ENCODE measurements at regions not wholly inside any gene's neighbourhood (a gene's known extent, or its start where the extent isn't known, plus 50 kb on each side); places are given as distances from the start of the nearest gene placed in this dataset.

DNA sequence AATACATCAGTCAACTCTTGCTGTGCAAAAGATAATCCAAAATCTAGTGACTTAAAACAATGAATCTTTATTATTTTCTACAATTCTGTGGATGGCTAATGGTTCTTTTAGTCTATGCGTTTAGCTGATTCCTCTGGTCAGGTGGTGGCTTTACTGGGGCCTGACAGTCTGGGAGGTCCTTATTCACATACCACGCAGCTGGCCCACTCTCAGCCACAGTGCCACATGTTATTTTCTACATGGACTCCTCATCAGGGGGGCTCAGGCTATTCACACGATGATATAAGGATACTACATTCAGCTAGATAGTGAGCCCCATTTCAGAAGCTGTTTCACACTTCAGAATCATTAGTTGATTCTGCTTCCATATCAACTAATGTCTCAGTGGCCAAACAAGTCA lies 287.5 kb upstream of the MGAT4C start:
- Histone ChIP-seq H3K36me3 (ENCODE audit: control insufficient read depth in 1 of 2, insufficient read depth in 2 of 2, low read length in 2 of 2) (no peaks in the 10 kb centered on the region), H3K4me3 (ENCODE audit: low read depth in 1 of 2, low read length in 2 of 2) (no peak overlapping the region), H3K9ac (ENCODE audit: low read depth in 1 of 2, low read length in 2 of 2) (no peak overlapping the region), H3K4me1 (ENCODE audit: control insufficient read depth in 1 of 2, insufficient read depth in 2 of 2, low read length in 2 of 2) (no peaks in the 10 kb centered on the region), H3K27me3 (ENCODE audit: control insufficient read depth in 1 of 2, insufficient read depth in 2 of 2, low read length in 2 of 2) (no peaks in the 10 kb centered on the region), H3K9me3 (ENCODE audit: control insufficient read depth in 1 of 2, low read length in 2 of 2) (no peaks in the 10 kb centered on the region), H3K27ac (ENCODE audit: low read depth, low read length) (no peak overlapping the region)

- Histone ChIP-seq H3K27me3 (ENCODE audit: control insufficient read depth in 1 of 2, insufficient read depth in 2 of 2, low read length in 2 of 2) (no peaks in the 10 kb centered on the region), H3K36me3 (ENCODE audit: control insufficient read depth in 1 of 2, insufficient read depth in 2 of 2, low read length in 2 of 2) (no peaks in the 10 kb centered on the region), H3K27ac (ENCODE audit: low read depth, low read length) (no peak overlapping the region), H3K4me1 (ENCODE audit: control insufficient read depth in 1 of 2, insufficient read depth in 2 of 2, low read length in 2 of 2) (no peaks in the 10 kb centered on the region), H3K4me3 (ENCODE audit: low read depth in 1 of 2, low read length in 2 of 2) (no peak overlapping the region), H3K9ac (ENCODE audit: low read depth in 1 of 2, low read length in 2 of 2) (no peak overlapping the region), H3K9me3 (ENCODE audit: control insufficient read depth in 1 of 2, low read length in 2 of 2) (no peaks in the 10 kb centered on the region)
These were observed 274.9 kb upstream of the MGAT4C start for GRCh38 chr12:86530996-86531655.

- Histone ChIP-seq H3K36me3 (ENCODE audit: control insufficient read depth in 1 of 2, insufficient read depth in 2 of 2, low read length in 2 of 2) (no peaks in the 10 kb centered on the region), H3K4me1 (ENCODE audit: control insufficient read depth in 1 of 2, insufficient read depth in 2 of 2, low read length in 2 of 2) (no peaks in the 10 kb centered on the region), H3K9ac (ENCODE audit: low read depth in 1 of 2, low read length in 2 of 2) (no peak overlapping the region), H3K27ac (ENCODE audit: low read depth, low read length) (no peak overlapping the region), H3K27me3 (ENCODE audit: control insufficient read depth in 1 of 2, insufficient read depth in 2 of 2, low read length in 2 of 2) (no peaks in the 10 kb centered on the region), H3K4me3 (ENCODE audit: low read depth in 1 of 2, low read length in 2 of 2) (no peak overlapping the region), H3K9me3 (ENCODE audit: control insufficient read depth in 1 of 2, low read length in 2 of 2) (peaks cover 3 to 8% of the 10 kb centered on the region in 2 donors)
These were observed 269.9 kb upstream of the MGAT4C start for GRCh38 chr12:86526060-86526595.

- Histone ChIP-seq H3K27ac (ENCODE audit: low read depth, low read length) (no peak overlapping the region), H3K4me3 (ENCODE audit: low read depth in 1 of 2, low read length in 2 of 2) (no peak overlapping the region), H3K9me3 (ENCODE audit: control insufficient read depth in 1 of 2, low read length in 2 of 2) (peaks cover 3 to 8% of the 10 kb centered on the region in 2 donors), H3K4me1 (ENCODE audit: control insufficient read depth in 1 of 2, insufficient read depth in 2 of 2, low read length in 2 of 2) (no peaks in the 10 kb centered on the region), H3K27me3 (ENCODE audit: control insufficient read depth in 1 of 2, insufficient read depth in 2 of 2, low read length in 2 of 2) (no peaks in the 10 kb centered on the region), H3K9ac (ENCODE audit: low read depth in 1 of 2, low read length in 2 of 2) (no peak overlapping the region), H3K36me3 (ENCODE audit: control insufficient read depth in 1 of 2, insufficient read depth in 2 of 2, low read length in 2 of 2) (no peaks in the 10 kb centered on the region)
These were observed 267.7 kb upstream of the MGAT4C start for GRCh38 chr12:86523844-86524243.

DNA sequence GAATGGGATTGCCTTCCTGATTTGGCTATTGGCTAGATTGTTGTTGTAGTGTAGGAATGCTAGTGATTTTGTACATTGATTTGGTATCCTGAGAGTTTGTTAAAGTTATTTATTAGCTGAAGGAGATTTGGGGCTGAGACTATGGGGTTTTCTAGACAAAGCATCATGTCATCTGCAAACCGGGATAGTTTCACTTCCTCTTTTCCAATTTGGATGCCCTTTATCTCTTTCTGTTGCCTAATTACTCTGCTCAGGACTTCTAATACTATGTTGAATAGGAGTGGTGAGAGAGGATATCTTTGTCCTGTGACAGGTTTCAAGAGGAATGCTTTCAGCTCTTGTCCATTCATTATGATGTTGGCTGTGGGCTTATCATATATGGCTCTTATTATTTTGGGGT lies 265.7 kb upstream of the MGAT4C start:
- Histone ChIP-seq H3K9ac (ENCODE audit: low read depth in 1 of 2, low read length in 2 of 2) (no peak overlapping the region), H3K9me3 (ENCODE audit: control insufficient read depth in 1 of 2, low read length in 2 of 2) (peaks cover 3 to 8% of the 10 kb centered on the region in 2 donors), H3K27me3 (ENCODE audit: control insufficient read depth in 1 of 2, insufficient read depth in 2 of 2, low read length in 2 of 2) (no peaks in the 10 kb centered on the region), H3K4me1 (ENCODE audit: control insufficient read depth in 1 of 2, insufficient read depth in 2 of 2, low read length in 2 of 2) (no peaks in the 10 kb centered on the region), H3K36me3 (ENCODE audit: control insufficient read depth in 1 of 2, insufficient read depth in 2 of 2, low read length in 2 of 2) (no peaks in the 10 kb centered on the region), H3K27ac (ENCODE audit: low read depth, low read length) (no peak overlapping the region), H3K4me3 (ENCODE audit: low read depth in 1 of 2, low read length in 2 of 2) (no peak overlapping the region)

- Histone ChIP-seq H3K9me3 (ENCODE audit: control insufficient read depth in 1 of 2, low read length in 2 of 2) (no peaks in the 10 kb centered on the region), H3K4me1 (ENCODE audit: control insufficient read depth in 1 of 2, insufficient read depth in 2 of 2, low read length in 2 of 2) (no peaks in the 10 kb centered on the region), H3K4me3 (ENCODE audit: low read depth in 1 of 2, low read length in 2 of 2) (no peak overlapping the region), H3K9ac (ENCODE audit: low read depth in 1 of 2, low read length in 2 of 2) (no peak overlapping the region), H3K27me3 (ENCODE audit: control insufficient read depth in 1 of 2, insufficient read depth in 2 of 2, low read length in 2 of 2) (no peaks in the 10 kb centered on the region), H3K27ac (ENCODE audit: low read depth, low read length) (no peak overlapping the region), H3K36me3 (ENCODE audit: control insufficient read depth in 1 of 2, insufficient read depth in 2 of 2, low read length in 2 of 2) (no peaks in the 10 kb centered on the region)
These were observed 257.0 kb upstream of the MGAT4C start for GRCh38 chr12:86513226-86513625.

DNA sequence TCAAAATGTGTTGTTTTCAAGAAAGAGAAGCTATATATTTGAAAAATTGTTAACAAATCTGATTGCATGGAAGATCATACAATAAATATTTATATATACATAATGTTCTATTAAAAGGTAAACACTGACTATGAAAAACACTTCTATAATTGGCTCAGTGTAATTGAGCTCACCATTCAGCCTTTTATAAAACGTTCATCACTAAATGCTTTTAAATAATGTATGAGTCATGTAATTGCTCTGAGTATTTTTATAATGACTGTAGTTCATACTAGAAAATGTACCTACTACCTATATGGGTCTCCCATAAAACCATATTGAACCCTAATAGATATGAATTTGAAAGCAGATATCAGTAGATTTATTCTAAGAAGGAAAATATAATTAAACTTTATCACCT lies 240.4 kb upstream of the MGAT4C start:
- no peaks in the 10 kb centered on the region for H3K4me1 ChIP-seq (ENCODE audit: control insufficient read depth in 1 of 2, insufficient read depth in 2 of 2, low read length in 2 of 2)
- H3K36me3 ChIP-seq (ENCODE audit: control insufficient read depth in 1 of 2, insufficient read depth in 2 of 2, low read length in 2 of 2), result no peaks in the 10 kb centered on the region
- H3K27ac ChIP-seq (ENCODE audit: low read depth, low read length), result no peak overlapping the region
- H3K9ac ChIP-seq (ENCODE audit: low read depth in 1 of 2, low read length in 2 of 2), result no peak overlapping the region
- no peak overlapping the region for H3K4me3 ChIP-seq (ENCODE audit: low read depth in 1 of 2, low read length in 2 of 2)
- no peaks in the 10 kb centered on the region for H3K9me3 ChIP-seq (ENCODE audit: control insufficient read depth in 1 of 2, low read length in 2 of 2)
- H3K27me3 ChIP-seq (ENCODE audit: control insufficient read depth in 1 of 2, insufficient read depth in 2 of 2, low read length in 2 of 2), result no peaks in the 10 kb centered on the region

DNA sequence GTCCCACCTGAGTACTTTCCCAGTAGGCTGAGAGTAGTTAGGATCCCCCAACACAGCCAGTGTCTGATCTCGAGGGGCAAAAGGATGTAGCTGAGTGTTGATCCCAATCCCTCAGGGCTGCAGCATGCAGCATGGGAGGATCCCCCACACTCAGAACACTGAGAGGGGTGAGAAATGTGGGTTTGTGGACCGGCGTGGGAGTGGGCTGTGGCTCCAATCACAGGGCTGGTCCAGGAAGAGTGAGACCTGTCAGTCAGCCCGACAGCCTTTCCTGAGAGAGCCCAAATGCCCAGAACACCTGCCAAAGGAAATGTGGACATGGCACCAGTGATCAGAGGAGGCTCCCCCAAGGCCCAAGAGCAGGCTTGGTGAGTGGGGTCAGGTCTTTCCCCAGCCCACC lies 228.3 kb upstream of the MGAT4C start:
- Histone ChIP-seq H3K9me3 (ENCODE audit: control insufficient read depth in 1 of 2, low read length in 2 of 2) (peaks cover 0 to 3% of the 10 kb centered on the region in 2 donors), H3K36me3 (ENCODE audit: control insufficient read depth in 1 of 2, insufficient read depth in 2 of 2, low read length in 2 of 2) (no peaks in the 10 kb centered on the region), H3K4me3 (ENCODE audit: low read depth in 1 of 2, low read length in 2 of 2) (no peak overlapping the region), H3K27ac (ENCODE audit: low read depth, low read length) (no peak overlapping the region), H3K27me3 (ENCODE audit: control insufficient read depth in 1 of 2, insufficient read depth in 2 of 2, low read length in 2 of 2) (no peaks in the 10 kb centered on the region), H3K9ac (ENCODE audit: low read depth in 1 of 2, low read length in 2 of 2) (no peak overlapping the region), H3K4me1 (ENCODE audit: control insufficient read depth in 1 of 2, insufficient read depth in 2 of 2, low read length in 2 of 2) (no peaks in the 10 kb centered on the region)

DNA sequence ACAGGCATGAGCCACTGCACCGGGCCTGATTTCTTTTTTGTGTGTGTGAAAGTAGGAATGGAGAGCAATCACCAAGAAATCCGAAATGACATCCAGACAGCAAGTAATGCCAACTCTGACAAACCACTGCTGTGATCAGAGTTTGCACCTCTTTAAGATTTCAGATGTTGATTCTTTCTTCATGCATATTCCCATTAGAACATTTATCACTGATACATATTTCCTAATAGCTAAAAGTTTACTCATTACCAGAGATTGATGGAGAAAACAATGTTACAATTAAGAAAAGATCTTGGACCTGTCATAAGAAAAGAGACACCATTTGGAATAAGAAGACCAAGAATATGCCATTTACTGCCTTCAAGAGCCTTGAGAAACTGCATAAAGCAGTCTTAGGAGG lies 217.0 kb upstream of the MGAT4C start:
- no peak overlapping the region for H3K4me3 ChIP-seq (ENCODE audit: low read depth in 1 of 2, low read length in 2 of 2)
- H3K27me3 ChIP-seq (ENCODE audit: control insufficient read depth in 1 of 2, insufficient read depth in 2 of 2, low read length in 2 of 2), result no peaks in the 10 kb centered on the region
- H3K27ac ChIP-seq (ENCODE audit: low read depth, low read length), result no peak overlapping the region
- no peaks in the 10 kb centered on the region for H3K9me3 ChIP-seq (ENCODE audit: control insufficient read depth in 1 of 2, low read length in 2 of 2)
- H3K9ac ChIP-seq (ENCODE audit: low read depth in 1 of 2, low read length in 2 of 2), result no peak overlapping the region
- H3K36me3 ChIP-seq (ENCODE audit: control insufficient read depth in 1 of 2, insufficient read depth in 2 of 2, low read length in 2 of 2), result no peaks in the 10 kb centered on the region
- no peaks in the 10 kb centered on the region for H3K4me1 ChIP-seq (ENCODE audit: control insufficient read depth in 1 of 2, insufficient read depth in 2 of 2, low read length in 2 of 2)

DNA sequence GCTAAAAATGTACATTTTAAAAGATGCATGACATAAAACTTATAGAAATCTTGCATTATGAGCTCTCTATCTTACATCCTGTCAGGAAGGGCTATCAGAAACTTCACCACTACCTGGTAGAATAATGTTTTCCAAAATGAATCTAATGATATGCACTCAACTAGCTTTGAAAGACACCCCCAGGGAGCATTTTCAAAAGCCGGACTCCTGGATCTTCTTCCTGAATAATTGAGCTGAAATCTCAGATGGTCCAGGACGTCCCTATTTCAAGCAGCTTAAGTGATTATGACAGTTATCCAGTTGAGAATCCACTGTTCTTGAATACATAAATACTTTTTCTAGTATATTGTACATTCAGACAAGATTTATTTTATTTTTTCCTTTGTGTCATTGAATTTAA lies 200.6 kb upstream of the MGAT4C start:
- Histone ChIP-seq H3K27me3 (ENCODE audit: control insufficient read depth in 1 of 2, insufficient read depth in 2 of 2, low read length in 2 of 2) (no peaks in the 10 kb centered on the region), H3K27ac (ENCODE audit: low read depth, low read length) (no peak overlapping the region), H3K4me3 (ENCODE audit: low read depth in 1 of 2, low read length in 2 of 2) (no peak overlapping the region), H3K4me1 (ENCODE audit: control insufficient read depth in 1 of 2, insufficient read depth in 2 of 2, low read length in 2 of 2) (no peaks in the 10 kb centered on the region), H3K9ac (ENCODE audit: low read depth in 1 of 2, low read length in 2 of 2) (no peak overlapping the region), H3K9me3 (ENCODE audit: control insufficient read depth in 1 of 2, low read length in 2 of 2) (no peaks in the 10 kb centered on the region), H3K36me3 (ENCODE audit: control insufficient read depth in 1 of 2, insufficient read depth in 2 of 2, low read length in 2 of 2) (no peaks in the 10 kb centered on the region)
